Ramos (cell line): ENCODE measurements at regions not wholly inside any gene's neighbourhood (a gene's known extent, or its start where the extent isn't known, plus 50 kb on each side); places are given as distances from the start of the nearest gene placed in this dataset.

Experiments
- in situ Hi-C: fragments of 300-500 bp; cut with MboI; formaldehyde crosslinking; loops from one replicate; pipeline ENCODE4 v1.14.3; 2022; ENCODE audit warnings: low sequenced_read_pairs; ENCODE audit not compliant: unreplicated experiment

DNA sequence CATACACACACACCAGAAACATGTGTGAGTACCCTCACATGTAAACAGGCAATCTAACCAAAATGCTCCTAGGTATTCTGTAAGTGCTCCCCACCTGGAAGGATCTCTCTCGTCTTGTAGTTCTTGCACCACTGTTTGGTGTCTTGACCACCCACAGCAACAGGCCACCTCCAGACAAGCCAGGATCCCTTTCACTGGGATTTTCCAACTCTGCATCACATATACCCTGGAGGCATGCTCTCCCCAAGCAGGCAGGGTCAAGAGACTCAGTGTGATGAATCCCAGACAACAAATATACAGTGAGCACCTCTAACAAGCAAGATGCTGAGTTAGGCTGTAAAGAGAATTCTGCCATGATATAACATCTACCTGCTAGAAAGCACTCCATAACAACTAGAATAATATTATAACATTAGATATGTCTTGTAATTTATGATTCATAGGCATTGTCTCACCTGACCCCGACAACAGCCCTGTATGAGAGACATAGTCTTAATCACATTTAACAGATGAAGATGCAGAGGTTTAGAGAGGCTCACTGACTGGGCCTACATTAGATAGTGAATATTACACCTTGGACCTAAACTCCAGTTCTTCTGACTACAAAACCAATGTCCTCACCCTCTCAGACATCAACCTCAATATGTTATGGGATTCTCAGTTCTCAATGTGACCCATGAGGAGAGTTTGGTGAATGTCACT is 76.5 kb upstream of the BCL6 start:
- in situ Hi-C loops: no loop called here

DNA sequence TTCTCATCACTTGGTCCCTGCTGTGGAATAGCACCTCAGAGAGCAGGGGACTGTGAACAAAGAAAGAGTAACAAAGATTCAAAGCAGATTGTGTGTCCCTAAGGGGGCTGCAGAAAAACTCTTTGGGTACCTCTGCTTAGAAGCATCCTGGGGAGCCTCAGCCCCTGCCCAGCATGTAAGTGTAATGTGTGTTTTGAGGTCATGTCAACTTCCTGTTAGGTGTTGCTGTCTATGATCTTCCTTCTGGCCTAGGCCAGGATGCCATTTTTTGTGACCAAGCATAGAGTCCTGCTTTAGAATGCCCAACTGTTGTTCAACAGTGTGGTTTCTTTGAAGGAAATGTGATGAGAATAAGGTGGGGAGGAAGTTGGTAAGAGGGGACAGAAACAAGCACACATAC is 77.1 kb upstream of the BCL6 start:
- in situ Hi-C loops: no loop called here

DNA sequence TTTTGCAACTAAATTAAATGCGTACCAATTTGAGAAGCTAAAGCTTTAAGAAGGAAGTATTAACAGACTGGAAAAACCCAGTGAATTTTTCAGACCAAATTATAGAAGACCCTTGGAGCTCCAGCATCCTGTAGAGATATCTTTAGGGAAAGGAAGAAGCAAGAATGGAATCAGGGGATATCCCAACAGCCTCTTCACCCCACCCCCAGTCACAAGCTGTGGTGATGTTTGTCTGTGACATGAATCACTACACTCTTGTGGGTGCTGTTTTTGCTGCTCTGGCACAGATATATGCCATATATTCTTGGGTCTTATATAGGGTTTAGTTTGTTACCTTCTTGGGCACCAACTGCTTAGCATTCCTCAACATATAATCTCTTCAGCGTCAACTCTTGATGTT is 78.5 kb upstream of the BCL6 start:
- in situ Hi-C loops: no loop called here

DNA sequence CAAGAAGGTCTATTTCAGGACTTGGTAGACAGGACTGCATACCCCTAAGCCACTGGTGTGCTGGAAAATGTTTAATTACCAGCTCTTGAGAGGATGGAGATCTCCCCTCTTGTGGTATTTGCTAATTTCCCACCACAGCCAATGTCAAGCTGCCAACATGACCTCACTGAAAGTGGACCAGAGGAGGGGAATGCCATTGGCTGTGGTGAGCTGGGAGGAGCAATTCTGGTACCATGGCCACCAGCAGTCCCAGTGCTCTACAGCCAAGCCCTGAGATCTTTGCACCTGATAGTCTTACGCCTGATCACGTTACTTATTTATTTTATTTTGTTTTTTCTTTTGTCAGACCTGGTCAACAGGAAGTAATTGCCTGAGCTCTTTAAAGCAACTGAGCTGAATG is 82.5 kb upstream of the BCL6 start:
- in situ Hi-C loops: no loop called here

DNA sequence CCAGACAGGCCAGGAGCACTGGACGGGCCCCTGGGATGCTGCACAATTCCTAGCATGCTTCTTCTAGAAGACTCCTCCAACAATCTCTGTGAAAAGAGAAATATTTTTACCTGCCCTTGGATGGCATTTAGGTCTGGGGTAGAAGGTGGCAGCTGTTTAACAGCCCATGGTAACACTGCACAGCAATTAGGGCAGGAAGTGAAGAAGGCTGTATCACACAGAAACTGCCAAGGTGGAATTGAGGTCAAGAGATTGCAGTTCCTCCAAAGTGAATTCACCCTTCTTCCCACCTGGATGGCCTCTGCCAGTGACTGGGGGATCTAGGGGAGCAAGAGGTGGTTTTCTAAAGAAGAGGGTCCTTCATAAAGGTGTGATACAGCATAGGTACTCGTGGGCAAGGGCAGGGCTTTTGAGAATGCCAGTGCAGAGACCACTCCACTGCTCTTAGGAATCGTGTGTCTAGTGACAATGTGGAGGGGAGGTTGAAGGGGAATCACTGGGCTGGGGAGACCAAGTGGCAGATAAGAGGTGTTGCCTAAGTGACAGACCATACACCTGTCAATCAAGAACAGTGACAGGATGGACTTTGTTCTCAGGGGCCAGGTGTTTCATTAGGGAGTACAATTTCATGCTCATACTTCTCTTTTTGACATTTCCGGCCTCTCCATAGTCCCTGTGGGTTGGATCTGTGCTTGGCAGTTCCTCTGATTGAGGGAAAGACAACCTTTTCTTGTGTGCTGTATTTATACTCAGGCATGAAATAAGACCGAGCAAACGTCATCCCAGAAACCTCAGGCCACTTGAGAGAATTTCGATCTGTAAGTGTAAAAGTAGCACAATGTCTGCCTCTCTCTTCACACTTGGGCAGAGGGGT is 83.5 kb upstream of the BCL6 start:
- in situ Hi-C loops: no loop called here

DNA sequence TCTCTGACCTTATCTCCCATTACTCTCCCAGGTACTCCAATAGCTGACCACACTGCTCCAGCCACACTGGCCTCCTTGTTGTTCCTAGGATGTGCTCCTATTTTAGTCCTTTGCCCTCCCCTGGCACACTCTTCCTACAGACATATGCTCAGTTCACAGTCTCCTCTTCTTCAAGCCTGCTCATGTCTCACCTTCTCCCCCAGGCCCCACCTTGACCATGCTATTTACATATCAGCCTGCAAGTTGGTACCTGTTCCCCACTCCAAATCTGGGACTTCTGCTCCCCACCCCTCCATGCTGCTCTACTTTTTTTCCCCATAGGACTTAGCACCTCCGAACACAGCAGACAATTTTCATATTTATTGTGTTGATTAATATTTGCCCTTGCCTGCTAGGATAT is 84.9 kb upstream of the BCL6 start:
- in situ Hi-C loops: no loop called here

DNA sequence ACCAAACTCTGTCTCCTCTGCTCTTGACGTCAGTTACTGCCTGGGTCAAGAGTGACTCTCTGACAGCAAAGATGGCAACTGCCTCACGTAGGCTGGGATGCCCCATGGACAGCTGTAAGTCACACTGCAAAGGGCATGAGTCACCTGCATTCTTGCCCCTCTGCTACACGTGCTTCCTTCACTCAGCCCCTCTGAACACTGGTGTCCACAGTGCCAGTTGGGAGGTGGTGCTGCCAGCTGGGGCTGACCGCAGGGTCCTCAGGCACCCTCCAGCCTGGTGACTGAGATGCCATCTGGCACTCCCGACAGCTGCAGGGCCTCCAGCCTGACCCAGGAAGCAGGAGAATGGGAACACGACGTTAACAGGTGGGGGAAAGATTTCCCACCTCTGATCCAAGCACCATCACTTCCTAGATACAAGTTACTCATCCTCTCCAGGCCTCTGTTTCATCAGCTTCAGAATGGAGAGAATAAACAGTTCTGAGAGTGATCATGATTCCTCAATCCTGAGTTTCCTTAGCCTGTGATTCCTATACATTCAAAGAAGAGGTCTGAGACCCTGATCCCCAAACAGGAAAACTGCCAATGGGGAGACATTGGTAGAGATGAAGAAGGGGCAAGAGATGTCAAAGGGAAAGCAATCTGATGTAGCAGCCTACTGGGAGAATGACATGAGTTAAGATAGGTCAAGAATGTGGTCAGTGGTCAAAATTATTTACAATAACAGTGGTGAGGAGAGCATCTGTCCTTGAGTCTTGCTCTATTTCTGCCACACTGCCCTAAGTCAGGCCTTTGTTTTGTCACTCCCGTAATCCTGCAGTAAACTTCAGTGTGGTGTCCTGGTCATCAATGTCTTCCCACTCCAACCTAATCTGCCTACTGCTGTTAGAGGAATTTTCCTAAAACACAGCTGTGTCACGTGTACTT is 86.1 kb upstream of the BCL6 start:
- in situ Hi-C loops: no loop called here

DNA sequence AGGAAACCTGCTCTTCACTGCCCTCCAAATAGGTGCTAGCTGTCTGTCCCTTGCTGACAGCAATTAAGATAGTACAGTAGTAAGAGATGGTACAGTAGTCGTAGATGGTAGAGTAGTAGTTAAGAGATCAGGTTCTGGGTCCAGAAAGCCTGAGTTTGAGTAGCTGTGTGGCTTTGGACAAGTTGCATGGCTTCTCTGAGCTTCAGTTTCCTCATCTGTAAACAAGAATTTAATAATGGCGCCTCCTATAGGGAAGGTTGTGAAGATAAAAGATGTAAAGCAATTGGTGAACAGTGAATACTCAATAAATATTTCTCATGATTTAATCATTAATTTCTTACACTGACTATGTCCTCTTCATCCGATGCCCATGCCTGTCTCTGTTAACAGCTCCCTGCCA is 86.9 kb upstream of the BCL6 start:
- in situ Hi-C loops: no loop called here

DNA sequence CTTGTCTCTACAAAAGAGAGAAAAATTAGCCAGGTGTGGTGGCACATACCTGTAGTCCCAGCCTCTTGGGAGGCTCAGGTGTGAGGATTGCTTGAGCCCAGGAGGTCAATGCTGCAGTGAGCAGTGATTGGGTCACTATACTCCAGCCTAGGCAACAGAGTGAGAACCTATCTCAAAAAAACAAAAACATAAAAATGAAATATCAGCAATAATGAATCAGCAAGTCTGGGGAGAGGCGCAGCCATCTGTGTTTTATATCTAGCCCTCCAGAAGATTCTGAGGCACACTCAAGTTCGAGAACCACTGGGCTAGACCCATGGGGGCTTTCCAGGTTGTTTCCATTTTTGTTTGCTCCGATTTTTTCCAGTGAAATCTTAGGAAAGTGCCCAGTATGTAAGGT is 88.1 kb upstream of the BCL6 start:
- in situ Hi-C loops: no loop called here

DNA sequence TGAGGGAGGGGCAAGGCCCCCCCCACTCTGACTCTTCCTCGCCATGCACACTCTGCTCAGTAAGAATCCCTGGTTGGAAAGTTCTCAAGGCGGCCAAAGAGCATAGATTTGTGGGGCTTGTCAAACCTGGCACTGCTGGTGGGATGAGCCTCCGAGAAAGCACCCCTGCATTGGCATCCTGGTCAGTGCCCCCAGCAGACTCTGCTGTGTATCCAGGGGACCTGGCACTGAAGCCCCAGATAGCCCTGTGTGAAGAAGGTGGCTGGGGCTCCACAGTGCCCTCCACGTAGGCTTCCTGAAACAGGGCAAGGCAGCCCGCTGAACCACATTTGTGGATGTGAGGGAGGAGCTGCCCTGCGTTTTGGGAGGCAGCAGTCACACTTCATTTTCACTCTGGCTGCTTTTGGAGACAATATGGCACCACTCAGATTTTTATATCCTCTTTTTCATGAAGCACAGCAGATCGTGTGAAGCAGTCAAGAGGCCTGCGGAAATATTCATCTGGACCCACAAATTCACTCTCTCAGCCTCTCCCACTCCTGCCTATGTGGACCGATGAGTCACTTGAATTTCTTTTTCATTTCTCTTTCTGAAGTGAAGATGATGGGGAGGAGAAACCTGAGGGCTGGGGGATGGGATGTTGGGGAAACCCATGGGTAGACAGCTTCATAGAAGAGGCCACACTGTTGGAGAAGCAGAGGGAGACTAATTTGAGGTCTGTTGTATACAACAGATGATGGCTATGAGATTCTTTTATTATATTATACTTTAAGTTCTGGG is 88.7 kb upstream of the BCL6 start:
- in situ Hi-C loops: no loop called here

DNA sequence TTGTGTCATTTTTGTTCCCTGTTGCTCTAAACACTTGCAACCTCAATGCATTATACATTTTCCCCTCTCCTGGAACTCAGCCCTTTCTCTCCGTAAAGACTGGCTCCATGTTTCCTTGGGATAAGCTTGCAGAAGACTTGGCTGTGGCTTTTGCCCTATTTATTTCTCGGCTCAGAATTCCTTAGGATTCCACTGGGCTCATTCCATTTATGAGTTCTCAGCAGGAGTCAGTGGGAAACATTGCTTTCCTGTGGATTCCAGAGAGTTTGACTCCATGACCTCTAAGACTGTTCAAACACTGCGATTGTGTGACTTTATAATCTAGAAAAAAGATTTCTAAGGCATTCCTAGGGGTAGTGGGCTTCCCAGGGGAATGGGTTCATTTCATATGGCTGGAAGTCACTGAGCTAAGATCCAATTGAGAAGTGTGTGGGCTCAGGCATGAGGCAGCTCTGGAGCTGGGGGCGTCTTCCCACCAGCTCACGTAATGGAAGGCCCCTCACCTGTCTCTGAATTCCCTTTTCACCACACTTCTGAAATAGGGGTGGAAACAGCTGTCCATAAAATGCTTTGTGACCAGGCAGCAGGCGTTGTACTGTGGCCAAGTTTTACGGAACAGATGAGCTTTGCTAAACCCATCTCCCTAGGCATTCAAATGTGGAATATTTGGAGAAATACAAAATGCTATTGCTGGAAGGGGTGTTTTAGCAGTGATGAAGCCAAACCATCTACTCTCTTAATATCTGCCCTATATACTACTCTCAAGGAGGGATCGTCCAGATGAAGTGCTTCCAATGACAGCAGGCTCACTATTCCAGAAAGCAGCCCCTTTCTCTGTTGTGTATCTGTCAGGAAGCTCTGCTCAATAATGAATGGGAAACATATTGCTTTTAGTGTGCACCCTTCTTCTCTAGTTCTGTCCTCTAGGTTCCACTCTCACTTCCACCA is 91.8 kb upstream of the BCL6 start:
- in situ Hi-C loops: no loop called here

DNA sequence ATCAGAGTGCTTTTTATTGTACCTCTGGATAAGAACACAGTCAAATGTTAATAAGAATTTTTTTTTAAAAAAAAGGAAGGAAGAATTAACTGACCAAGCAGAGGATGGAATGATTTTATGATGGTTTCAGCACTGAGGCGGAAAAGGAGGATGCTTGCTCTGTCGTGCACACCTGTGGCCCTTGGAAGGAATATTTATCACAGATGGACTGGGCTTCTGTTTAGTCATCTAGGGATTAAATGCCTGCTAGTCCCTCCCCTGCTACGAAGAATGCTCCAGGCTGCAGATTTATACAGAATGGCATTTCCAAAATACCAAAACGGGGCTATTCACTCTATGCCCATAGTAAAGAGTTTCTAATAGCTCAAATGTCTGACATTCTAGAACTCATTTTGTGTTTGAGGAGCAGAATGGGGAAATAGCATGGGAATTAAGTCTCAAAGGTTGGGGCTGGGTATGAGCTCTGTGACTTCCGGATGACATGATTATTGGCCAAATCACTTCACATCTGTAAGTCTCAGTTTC is 92.8 kb upstream of the BCL6 start:
- in situ Hi-C loops: no loop called here

DNA sequence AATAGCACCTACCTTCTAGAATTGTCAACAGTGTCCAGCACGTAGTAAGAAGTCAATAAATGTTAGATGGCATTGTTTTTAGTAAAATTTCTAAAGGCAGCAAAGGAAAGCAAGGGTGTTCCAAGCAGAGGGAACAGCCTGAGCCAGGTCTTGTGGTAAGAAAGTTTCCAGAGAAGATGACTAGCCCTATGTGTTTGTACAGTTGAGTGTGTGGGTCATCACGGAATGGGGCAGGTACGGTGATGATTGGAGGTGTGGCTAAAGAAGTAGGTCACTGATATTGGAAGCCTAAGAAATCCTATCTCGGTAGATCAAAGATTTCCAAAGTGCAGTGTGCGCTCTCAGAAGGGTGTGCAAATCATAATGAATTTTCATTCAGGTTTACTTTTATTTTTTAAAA is 94.2 kb upstream of the BCL6 start:
- in situ Hi-C loops: no loop called here

DNA sequence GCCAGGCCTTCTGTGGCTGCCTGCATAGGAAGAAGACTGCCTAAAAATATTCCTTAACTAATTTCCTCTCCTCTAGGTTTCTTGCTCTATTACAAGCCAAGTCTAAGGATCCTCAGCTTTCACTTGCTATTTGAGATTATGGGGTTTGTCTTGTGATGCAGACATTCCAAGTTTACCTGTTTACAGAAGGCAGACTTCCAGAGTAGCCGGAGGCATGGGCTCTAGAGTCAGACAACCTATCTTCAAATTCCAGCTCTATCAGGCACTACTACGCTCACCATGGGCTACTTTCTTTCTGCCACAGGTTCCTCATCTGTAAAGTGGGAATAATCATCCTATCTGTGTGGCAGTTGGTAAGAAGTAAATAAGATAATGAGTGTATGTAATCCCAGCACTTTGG is 95.6 kb upstream of the BCL6 start:
- in situ Hi-C loops: no loop called here

DNA sequence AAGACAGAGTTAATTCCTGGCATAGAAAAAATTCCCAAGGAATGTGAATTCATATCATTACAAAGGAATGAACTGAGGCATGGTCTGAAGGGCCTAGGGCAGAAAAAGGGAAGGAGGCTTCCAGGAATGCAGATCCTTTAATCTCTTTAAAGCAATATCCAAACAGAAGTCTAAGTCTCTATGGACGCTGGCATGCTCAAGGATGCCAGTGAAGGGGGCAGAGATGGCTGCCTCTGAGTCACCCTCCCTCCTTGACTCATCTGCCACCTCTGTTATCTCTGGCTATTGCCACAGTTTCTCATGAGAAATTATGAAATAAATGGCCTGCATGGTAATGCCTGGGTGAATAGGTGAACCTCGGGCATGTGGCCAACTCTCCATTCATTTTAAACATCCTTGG is 96.3 kb upstream of the BCL6 start:
- in situ Hi-C loops: no loop called here

DNA sequence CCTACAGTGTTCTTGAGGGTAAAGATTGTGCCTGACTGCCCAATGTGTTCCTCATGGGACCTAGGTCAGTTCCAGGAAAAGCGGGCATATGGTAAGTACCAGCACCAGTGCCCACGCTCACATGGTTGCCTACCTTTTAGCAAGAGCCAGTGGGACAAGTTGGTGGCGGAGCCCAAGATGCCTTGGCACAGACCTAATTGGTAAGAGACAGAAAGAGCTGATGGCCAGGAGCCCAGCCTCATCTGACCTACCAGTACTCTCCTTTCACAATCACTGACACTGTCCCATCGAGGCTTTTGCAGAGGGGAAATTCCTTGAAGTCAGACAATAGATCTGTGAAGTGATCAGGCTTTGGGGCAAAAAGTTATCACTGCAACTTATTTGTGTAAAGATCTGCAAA is 98.4 kb upstream of the BCL6 start:
- in situ Hi-C loops: no loop called here

DNA sequence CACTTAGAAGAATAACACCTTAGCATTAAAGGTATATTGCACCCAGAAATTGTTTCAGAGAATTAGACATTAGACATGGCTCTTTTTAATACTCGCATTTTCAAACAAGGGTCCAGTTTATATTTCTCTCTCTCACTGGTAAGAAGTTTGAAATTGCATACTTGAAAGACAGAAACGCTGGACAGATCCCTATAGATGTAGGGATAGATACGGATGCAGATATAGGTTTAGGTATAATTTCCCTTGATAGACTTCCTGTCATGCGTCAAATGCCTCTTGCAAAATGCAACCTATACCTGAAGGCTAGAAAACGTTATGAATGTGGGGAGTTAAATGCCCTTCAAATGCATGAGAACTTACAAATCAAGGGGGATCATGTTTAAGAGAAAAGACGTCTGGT is 99.4 kb upstream of the BCL6 start:
- in situ Hi-C loops: no loop called here

DNA sequence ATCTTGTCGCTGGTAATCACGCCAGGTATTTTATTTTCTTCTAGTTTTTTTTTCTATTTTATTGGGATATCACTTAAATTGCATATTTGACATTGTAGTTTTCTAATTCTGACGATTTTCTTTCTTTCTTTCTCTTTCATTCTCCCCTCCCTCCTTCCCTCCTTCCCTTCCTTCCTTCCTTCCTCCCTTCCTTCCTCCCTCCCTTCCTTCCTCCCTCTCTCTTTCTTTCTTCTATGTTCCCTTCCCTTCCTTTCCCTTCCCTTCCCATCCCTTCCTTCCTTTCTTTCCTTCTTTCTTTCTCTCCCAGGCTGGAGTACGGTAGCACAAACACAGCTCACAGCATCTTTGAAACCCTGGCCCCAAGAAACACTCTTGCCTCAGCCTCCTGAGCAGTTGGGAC is 100.6 kb upstream of the BCL6 start:
- in situ Hi-C loops: no loop called here

DNA sequence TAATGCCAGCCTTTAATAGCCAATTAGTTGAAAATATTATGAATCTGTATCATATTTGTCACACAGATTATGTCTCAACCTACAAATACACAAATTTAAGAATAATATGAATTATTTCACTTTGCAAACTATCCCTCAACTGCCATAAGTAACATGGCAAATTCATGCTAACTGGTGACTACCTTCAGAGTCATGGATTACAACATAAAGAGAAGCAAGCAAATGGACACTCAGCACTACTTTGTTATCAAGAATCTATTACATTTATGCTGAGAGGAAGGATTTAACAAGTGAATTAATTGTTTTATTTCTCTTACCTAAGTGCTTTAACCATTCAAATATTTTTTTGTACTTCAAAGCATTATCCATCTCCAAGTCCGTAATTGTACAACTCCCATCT is 103.1 kb upstream of the BCL6 start:
- in situ Hi-C loops: no loop called here
